ENCODE measurements at regions not wholly inside any gene's neighbourhood (a gene's known extent, or its start where the extent isn't known, plus 50 kb on each side); places are given as distances from the start of the nearest gene placed in this dataset.

- Mint-ChIP-seq H3K4me1 (ENCODE audit: unreplicated experiment) (no peaks in the 10 kb centered on the region), H3K4me3 (ENCODE audit: unreplicated experiment) (no peak overlapping the region), H3K27me3 (ENCODE audit: unreplicated experiment) (peaks cover 2% of the 10 kb centered on the region), H3K9me3 (ENCODE audit: unreplicated experiment) (no peaks in the 10 kb centered on the region), H3K36me3 (ENCODE audit: low read depth, unreplicated experiment) (no peaks in the 10 kb centered on the region), H3K27ac (ENCODE audit: unreplicated experiment) (no peak overlapping the region)
- no peak for DNase-seq (ENCODE audit: low spot score)
- TF ChIP-seq CTCF (IDR thresholded peaks at IDR 0.05; ENCODE audit: unreplicated experiment): no peak
Observed at GRCh38 chr3:99031778-99032177, 130.3 kb upstream of the DCBLD2 start.

- Mint-ChIP-seq H3K9me3 (ENCODE audit: unreplicated experiment) (no peaks in the 10 kb centered on the region), H3K36me3 (ENCODE audit: low read depth, unreplicated experiment) (no peaks in the 10 kb centered on the region), H3K4me3 (ENCODE audit: unreplicated experiment) (no peak overlapping the region), H3K27me3 (ENCODE audit: unreplicated experiment) (no peaks in the 10 kb centered on the region), H3K4me1 (ENCODE audit: unreplicated experiment) (no peaks in the 10 kb centered on the region), H3K27ac (ENCODE audit: unreplicated experiment) (no peak overlapping the region)
- peak; percentile 9 for DNase-seq (ENCODE audit: low spot score)
- TF ChIP-seq CTCF (IDR thresholded peaks at IDR 0.05; ENCODE audit: unreplicated experiment): peak; percentile 83
Observed at GRCh38 chr3:99023590-99024192, 122.2 kb upstream of the DCBLD2 start.

GRCh38 chr3:99021466-99021865 lies 120.0 kb upstream of the DCBLD2 start:
- Mint-ChIP-seq H3K27me3 (ENCODE audit: unreplicated experiment) (no peaks in the 10 kb centered on the region), H3K27ac (ENCODE audit: unreplicated experiment) (no peak overlapping the region), H3K4me1 (ENCODE audit: unreplicated experiment) (no peaks in the 10 kb centered on the region), H3K9me3 (ENCODE audit: unreplicated experiment) (no peaks in the 10 kb centered on the region), H3K36me3 (ENCODE audit: low read depth, unreplicated experiment) (no peaks in the 10 kb centered on the region), H3K4me3 (ENCODE audit: unreplicated experiment) (no peak overlapping the region)
- DNase-seq (ENCODE audit: low spot score): no peak
- TF ChIP-seq CTCF (IDR thresholded peaks at IDR 0.05; ENCODE audit: unreplicated experiment): no peak

GRCh38 chr3:99016452-99016851 lies 115.0 kb upstream of the DCBLD2 start:
- Mint-ChIP-seq H3K36me3 (ENCODE audit: low read depth, unreplicated experiment) (no peaks in the 10 kb centered on the region), H3K4me1 (ENCODE audit: unreplicated experiment) (no peaks in the 10 kb centered on the region), H3K4me3 (ENCODE audit: unreplicated experiment) (no peak overlapping the region), H3K9me3 (ENCODE audit: unreplicated experiment) (no peaks in the 10 kb centered on the region), H3K27ac (ENCODE audit: unreplicated experiment) (no peak overlapping the region), H3K27me3 (ENCODE audit: unreplicated experiment) (no peaks in the 10 kb centered on the region)
- DNase-seq (ENCODE audit: low spot score): no peak
- TF ChIP-seq CTCF (IDR thresholded peaks at IDR 0.05; ENCODE audit: unreplicated experiment): no peak

- no peak for TF ChIP-seq CTCF (IDR thresholded peaks at IDR 0.05; ENCODE audit: unreplicated experiment)
- H3K9me3 Mint-ChIP-seq (ENCODE audit: unreplicated experiment): no peaks in the 10 kb centered on the region
- H3K36me3 Mint-ChIP-seq (ENCODE audit: low read depth, unreplicated experiment): no peaks in the 10 kb centered on the region
- H3K4me1 Mint-ChIP-seq (ENCODE audit: unreplicated experiment): no peaks in the 10 kb centered on the region
- DNase-seq (ENCODE audit: low spot score): no peak
- H3K27me3 Mint-ChIP-seq (ENCODE audit: unreplicated experiment): no peaks in the 10 kb centered on the region
- no peak overlapping the region for H3K4me3 Mint-ChIP-seq (ENCODE audit: unreplicated experiment)
- H3K27ac Mint-ChIP-seq (ENCODE audit: unreplicated experiment): no peak overlapping the region
Observed at GRCh38 chr3:99013777-99014315, 112.4 kb upstream of the DCBLD2 start.

Data from endothelial cell (in vitro differentiated cells).